Gastrocnemius medialis (tissue), 4 donors: ENCODE measurements at regions not wholly inside any gene's neighbourhood (a gene's known extent, or its start where the extent isn't known, plus 50 kb on each side); places are given as distances from the start of the nearest gene placed in this dataset.

Source experiments
- ATAC-seq, 2 donors: fragments of 150-250 bp; one replicate each; pipeline ENCODE4 v1.9.1; 2016
- DNase-seq, 2 donors: peaks; one replicate each; pipeline ENCODE4 v3.0.0-alpha.2; 2019
- H3K27ac ChIP-seq, 4 donors: fragments of 200-600 bp; sonication (generic); 1 replicate in 1 of 4; 2 replicates in 3 of 4; pipeline ENCODE4 v1.5.1; 2016 to 2018; ENCODE audit warnings: mild to moderate bottlenecking in 2 of 4, moderate library complexity in 1 of 4
- H3K27me3 ChIP-seq, 3 donors: fragments of 200-600 bp; sonication (generic) in 2 of 3; 1 replicate in 1 of 3; 2 replicates in 2 of 3; pipeline versions ENCODE4 v1.5.1 to v1.6.0; 2016 to 2019; ENCODE audit warnings: mild to moderate bottlenecking in 1 of 3, moderate library complexity in 1 of 3
- H3K36me3 ChIP-seq, 2 donors: fragments of 200-600 bp; sonication (generic) in 1 of 2; one replicate each; pipeline ENCODE4 v1.5.1; 2017 to 2018
- H3K4me1 ChIP-seq, 2 donors: fragments of 200-600 bp; sonication (generic) in 1 of 2; one replicate each; pipeline ENCODE4 v1.5.1; 2016 to 2017; ENCODE audit warnings: mild to moderate bottlenecking in 2 of 2
- H3K4me3 ChIP-seq, 4 donors: fragments of 200-600 bp; sonication (generic) in 3 of 4; 1 replicate in 1 of 4; 2 replicates in 3 of 4; pipeline ENCODE4 v1.5.1; 2016 to 2019; ENCODE audit warnings: mild to moderate bottlenecking in 2 of 4
- H3K9me3 ChIP-seq, 3 donors: fragments of 200-600 bp; sonication (generic) in 2 of 3; 1 replicate in 1 of 3; 2 replicates in 2 of 3; pipeline ENCODE4 v1.5.1; 2016 to 2019
- CTCF ChIP-seq, 5 experiments: fragments of 450-650 bp in 3 of 5; fragments of 200-600 bp in 2 of 5; sonication (generic) in 2 of 5; IDR thresholded peaks in 4 of 5; conservative IDR thresholded peaks in 1 of 5; 1 replicate in 4 of 5; 2 replicates in 1 of 5; pipeline ENCODE4 v1.5.1; 2016 to 2019; ENCODE audit warnings: antibody characterized with exemption in 5 of 5, mild to moderate bottlenecking in 3 of 5, moderate library complexity in 3 of 5
- POLR2A ChIP-seq, 2 donors: fragments of 450-650 bp; IDR thresholded peaks; one replicate each; pipeline ENCODE4 v1.6.1; 2017; ENCODE audit warnings: antibody characterized with exemption in 2 of 2, mild to moderate bottlenecking in 2 of 2, moderate library complexity in 2 of 2
- in situ Hi-C, 4 donors: fragments of 200-750 bp; cut with MboI; loops; one replicate each; pipeline versions ENCODE4 v1.15.0 to v1.8.0; 2017; ENCODE audit warnings: low sequenced_read_pairs in 4 of 4
- intact Hi-C: fragments of 100-400 bp; cut with DNase I; formaldehyde crosslinking; loops from one replicate; pipeline ENCODE4 v1.15.1; 2023; ENCODE audit warnings: low total_unique reads

GRCh38 chr18:37900326-37900725 is 334.7 kb upstream of the CELF4 start:
- Histone ChIP-seq H3K36me3 (no peaks in the 10 kb centered on the region), H3K27me3 (no peaks in the 10 kb centered on the region), H3K4me3 (no peak overlapping the region), H3K9me3 (no peaks in the 10 kb centered on the region), H3K27ac (no peak overlapping the region), H3K4me1 (no peaks in the 10 kb centered on the region)
- TF ChIP-seq CTCF (IDR thresholded peaks at IDR 0.05 in 4 of 5, conservative IDR thresholded peaks at IDR 0.05 in 1 of 5) (no peak), POLR2A (IDR thresholded peaks at IDR 0.05) (no peak)
- intact Hi-C loops (no loop called here), in situ Hi-C loops (no loop called here)
- ATAC-seq (no peak), DNase-seq (no peak)

- no peaks in the 10 kb centered on the region for H3K27me3 ChIP-seq
- ATAC-seq: no peak
- in situ Hi-C loops: no loop called here
- no peaks in the 10 kb centered on the region for H3K36me3 ChIP-seq
- no peak for DNase-seq
- H3K27ac ChIP-seq: no peak overlapping the region
- no peaks in the 10 kb centered on the region for H3K4me1 ChIP-seq
- H3K9me3 ChIP-seq: no peaks in the 10 kb centered on the region
- no peak overlapping the region for H3K4me3 ChIP-seq
- TF ChIP-seq POLR2A (IDR thresholded peaks at IDR 0.05) (no peak), CTCF (IDR thresholded peaks at IDR 0.05 in 4 of 5, conservative IDR thresholded peaks at IDR 0.05 in 1 of 5) (no peak)
- intact Hi-C loops: no loop called here
These were observed 324.4 kb upstream of the CELF4 start for GRCh38 chr18:37889963-37890362.

DNA sequence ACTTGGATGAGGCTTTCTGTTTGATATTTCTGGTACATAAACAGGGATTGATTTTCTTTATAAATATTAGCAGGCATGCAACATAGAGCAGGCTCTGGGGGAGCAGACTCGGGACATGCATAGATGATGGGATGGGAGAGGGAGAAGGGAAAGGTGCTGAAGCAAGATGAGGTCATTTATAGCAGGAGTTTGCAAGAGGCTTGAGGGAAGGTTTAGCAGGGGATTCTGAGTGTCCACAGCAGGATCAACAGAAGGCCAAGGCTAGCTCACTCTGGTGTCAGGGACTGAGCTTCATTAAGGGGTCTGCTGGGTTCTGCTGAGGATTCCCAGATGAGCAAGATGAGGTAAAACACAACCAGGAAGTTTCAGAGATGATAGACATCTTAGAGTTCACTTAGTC is 309.1 kb upstream of the CELF4 start:
- TF ChIP-seq CTCF (IDR thresholded peaks at IDR 0.05 in 4 of 5, conservative IDR thresholded peaks at IDR 0.05 in 1 of 5) (no peak), POLR2A (IDR thresholded peaks at IDR 0.05) (no peak)
- Histone ChIP-seq H3K27ac (no peak overlapping the region), H3K4me1 (no peaks in the 10 kb centered on the region), H3K9me3 (no peaks in the 10 kb centered on the region), H3K27me3 (no peaks in the 10 kb centered on the region), H3K4me3 (no peak overlapping the region), H3K36me3 (no peaks in the 10 kb centered on the region)
- in situ Hi-C loops (no loop called here), intact Hi-C loops (no loop called here)
- DNase-seq (no peak), ATAC-seq (no peak)

DNA sequence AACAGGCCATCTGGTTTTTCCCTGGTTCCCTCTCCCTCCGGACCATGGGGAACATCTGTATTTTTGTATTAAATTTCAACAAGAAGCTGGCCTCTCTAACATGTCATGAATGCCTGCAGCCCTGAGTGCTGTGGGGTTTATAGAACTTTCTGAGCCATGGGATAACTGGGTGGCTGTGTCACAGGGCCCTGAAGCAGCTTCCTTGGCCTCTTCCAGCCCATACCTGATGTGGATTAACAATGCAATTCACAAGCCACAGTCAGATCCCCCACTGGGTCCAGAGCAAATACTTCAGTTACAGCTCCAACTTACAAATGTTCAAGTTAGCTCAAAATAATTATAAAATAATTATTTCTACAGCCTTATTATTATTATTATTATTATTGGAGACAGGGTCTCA is 307.8 kb upstream of the CELF4 start:
- in situ Hi-C loops: no loop called here
- Histone ChIP-seq H3K27me3 (no peaks in the 10 kb centered on the region), H3K27ac (no peak overlapping the region), H3K4me3 (no peak overlapping the region), H3K4me1 (no peaks in the 10 kb centered on the region), H3K9me3 (no peaks in the 10 kb centered on the region), H3K36me3 (no peaks in the 10 kb centered on the region)
- TF ChIP-seq CTCF (IDR thresholded peaks at IDR 0.05 in 4 of 5, conservative IDR thresholded peaks at IDR 0.05 in 1 of 5) (no peak), POLR2A (IDR thresholded peaks at IDR 0.05) (no peak)
- DNase-seq (no peak), ATAC-seq (no peak)
- intact Hi-C loops: no loop called here

DNA sequence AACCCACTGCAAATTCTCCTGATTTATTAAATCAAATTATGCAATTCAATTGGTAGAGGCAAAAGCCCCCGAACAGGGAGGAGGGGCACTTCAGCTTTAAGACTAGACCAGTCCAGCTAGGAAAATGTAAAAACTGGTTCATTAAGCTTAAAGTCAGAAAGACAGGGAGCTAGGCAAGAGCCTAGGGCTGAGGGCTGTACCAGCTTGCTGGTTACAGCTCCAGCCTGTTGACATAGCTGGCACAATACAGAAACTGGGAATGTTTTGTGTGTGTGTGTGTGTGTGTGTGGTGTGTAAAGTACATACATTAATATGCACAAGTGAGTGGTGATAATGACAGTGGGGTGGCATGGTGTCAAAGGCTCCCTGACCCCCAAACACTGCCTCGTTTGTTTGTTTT is 307.0 kb upstream of the CELF4 start:
- no peaks in the 10 kb centered on the region for H3K9me3 ChIP-seq
- H3K4me1 ChIP-seq: no peaks in the 10 kb centered on the region
- ATAC-seq (no peak), DNase-seq (no peak)
- in situ Hi-C loops: no loop called here
- H3K27ac ChIP-seq: no peak overlapping the region
- TF ChIP-seq CTCF (IDR thresholded peaks at IDR 0.05 in 4 of 5, conservative IDR thresholded peaks at IDR 0.05 in 1 of 5) (no peak), POLR2A (IDR thresholded peaks at IDR 0.05) (no peak)
- no peaks in the 10 kb centered on the region for H3K36me3 ChIP-seq
- intact Hi-C loops: no loop called here
- no peak overlapping the region for H3K4me3 ChIP-seq
- H3K27me3 ChIP-seq: no peaks in the 10 kb centered on the region
